Hepatocyte (in vitro differentiated cells): ENCODE measurements at regions not wholly inside any gene's neighbourhood (a gene's known extent, or its start where the extent isn't known, plus 50 kb on each side); places are given as distances from the start of the nearest gene placed in this dataset.

Experiments
- DNase-seq: peaks from one replicate; pipeline ENCODE4 v3.0.0-alpha.2; 2016; ENCODE audit warnings: low spot score
- H2AFZ ChIP-seq: fragments of 200-600 bp; sonication (generic); 2 replicates; pipeline ENCODE4 v1.6.0; 2016; ENCODE audit warnings: antibody characterized with exemption, mild to moderate bottlenecking
- H3K27ac ChIP-seq: fragments of 200-600 bp; sonication (generic); 2 replicates; pipeline ENCODE4 v1.5.1; 2016; ENCODE audit warnings: mild to moderate bottlenecking
- H3K27me3 ChIP-seq: fragments of 200-600 bp; sonication (generic); 2 replicates; pipeline ENCODE4 v1.6.1; 2016
- H3K36me3 ChIP-seq: fragments of 200-600 bp; sonication (generic); replicated peaks from 2 replicates; pipeline ENCODE4 v1.5.1; 2016; ENCODE audit warnings: low read depth; ENCODE audit not compliant: insufficient read depth
- H3K4me1 ChIP-seq: fragments of 200-600 bp; sonication (generic); 2 replicates; pipeline ENCODE4 v1.5.1; 2016; ENCODE audit warnings: mild to moderate bottlenecking, moderate library complexity; ENCODE audit not compliant: insufficient read depth
- H3K4me2 ChIP-seq: fragments of 200-600 bp; sonication (generic); 2 replicates; pipeline ENCODE4 v1.6.0; 2016
- H3K4me3 ChIP-seq: fragments of 200-600 bp; sonication (generic); 2 replicates; pipeline ENCODE4 v1.5.1; 2016; ENCODE audit warnings: mild to moderate bottlenecking
- H3K79me2 ChIP-seq: fragments of 200-600 bp; sonication (generic); 2 replicates; pipeline ENCODE4 v1.6.0; 2017; ENCODE audit warnings: mild to moderate bottlenecking
- H3K9me2 ChIP-seq: fragments of 200-600 bp; sonication (generic); replicated peaks from 2 replicates; pipeline ENCODE4 v1.6.0; 2017; ENCODE audit warnings: mild to moderate bottlenecking; ENCODE audit not compliant: insufficient read depth
- H3K9me3 ChIP-seq: fragments of 200-600 bp; sonication (generic); 2 replicates; pipeline ENCODE4 v1.5.1; 2016; ENCODE audit warnings: low read depth, mild to moderate bottlenecking
- H4K20me1 ChIP-seq: fragments of 200-600 bp; sonication (generic); 2 replicates; pipeline ENCODE4 v1.6.0; 2016; ENCODE audit warnings: mild to moderate bottlenecking; ENCODE audit not compliant: insufficient read depth, poor library complexity, severe bottlenecking
- EZH2 ChIP-seq: fragments of 200-600 bp; sonication (generic); IDR thresholded peaks from 2 replicates; pipeline ENCODE4 v1.6.1; 2016; ENCODE audit warnings: antibody characterized with exemption, mild to moderate bottlenecking, borderline replicate concordance
- EZH2phosphoT487 ChIP-seq: fragments of 200-600 bp; sonication (generic); IDR thresholded peaks from one replicate; pipeline ENCODE4 v1.6.1; 2018; ENCODE audit warnings: antibody characterized with exemption, mild to moderate bottlenecking, low read depth, moderate library complexity; ENCODE audit not compliant: unreplicated experiment, severe bottlenecking
- WGBS: methylation state at CpG from one replicate; pipeline ENCODE4 v1.1.6; 2016; ENCODE audit warnings: low lambda C conversion rate; ENCODE audit errors: missing lambda C conversion rate; 5-methylcytosine and 5-hydroxymethylcytosine counted together
- TF ChIP-seq, protein P1 (sequence below): fragments of 200-600 bp; sonication (generic); IDR thresholded peaks from 2 replicates; pipeline ENCODE4 v1.5.1; 2016; ENCODE audit warnings: antibody characterized with exemption, mild to moderate bottlenecking; ENCODE audit not compliant: poor library complexity

DNA sequence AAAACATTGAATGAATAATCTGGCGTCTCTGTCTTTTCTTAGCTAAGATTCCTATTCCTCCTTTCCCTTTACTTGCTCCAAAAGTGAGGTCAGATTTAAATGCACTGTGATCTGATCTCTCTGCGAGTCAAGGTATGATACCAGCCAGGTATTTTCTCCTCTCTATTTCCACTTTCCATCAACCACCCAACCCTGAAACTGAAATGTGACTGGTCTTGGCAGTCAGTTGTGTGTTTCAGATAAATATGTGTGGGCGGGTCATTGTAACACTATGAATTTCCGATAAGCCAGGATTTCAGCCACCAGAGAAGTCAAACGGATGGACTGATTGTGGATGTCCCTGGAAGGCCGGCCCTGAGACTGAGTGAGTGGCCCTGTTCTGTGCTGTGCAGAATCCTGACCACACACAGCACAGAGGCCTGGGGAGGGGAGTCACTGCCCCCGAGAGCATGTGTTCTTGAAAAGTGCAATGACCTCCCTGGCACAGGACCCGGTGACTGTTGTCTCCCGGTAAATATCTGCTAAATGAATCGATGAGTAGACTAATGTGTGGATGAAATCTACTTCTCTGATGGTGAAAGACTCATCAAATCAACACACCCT is 612.5 kb upstream of the TMEM132C start:
- H3K27me3 ChIP-seq: no peaks in the 10 kb centered on the region
- peaks cover 14% of the 10 kb centered on the region for H3K4me1 ChIP-seq
- H3K9me2 ChIP-seq: no peaks in the 10 kb centered on the region
- no peak for TF ChIP-seq EZH2
- TF ChIP-seq, protein P1, sequence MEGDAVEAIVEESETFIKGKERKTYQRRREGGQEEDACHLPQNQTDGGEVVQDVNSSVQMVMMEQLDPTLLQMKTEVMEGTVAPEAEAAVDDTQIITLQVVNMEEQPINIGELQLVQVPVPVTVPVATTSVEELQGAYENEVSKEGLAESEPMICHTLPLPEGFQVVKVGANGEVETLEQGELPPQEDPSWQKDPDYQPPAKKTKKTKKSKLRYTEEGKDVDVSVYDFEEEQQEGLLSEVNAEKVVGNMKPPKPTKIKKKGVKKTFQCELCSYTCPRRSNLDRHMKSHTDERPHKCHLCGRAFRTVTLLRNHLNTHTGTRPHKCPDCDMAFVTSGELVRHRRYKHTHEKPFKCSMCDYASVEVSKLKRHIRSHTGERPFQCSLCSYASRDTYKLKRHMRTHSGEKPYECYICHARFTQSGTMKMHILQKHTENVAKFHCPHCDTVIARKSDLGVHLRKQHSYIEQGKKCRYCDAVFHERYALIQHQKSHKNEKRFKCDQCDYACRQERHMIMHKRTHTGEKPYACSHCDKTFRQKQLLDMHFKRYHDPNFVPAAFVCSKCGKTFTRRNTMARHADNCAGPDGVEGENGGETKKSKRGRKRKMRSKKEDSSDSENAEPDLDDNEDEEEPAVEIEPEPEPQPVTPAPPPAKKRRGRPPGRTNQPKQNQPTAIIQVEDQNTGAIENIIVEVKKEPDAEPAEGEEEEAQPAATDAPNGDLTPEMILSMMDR: no peak
- no peak for TF ChIP-seq EZH2phosphoT487
- no peak for DNase-seq
- H3K4me2 ChIP-seq: no peak overlapping the region
- no peaks in the 10 kb centered on the region for H4K20me1 ChIP-seq
- H3K9me3 ChIP-seq: no peaks in the 10 kb centered on the region
- H2AFZ ChIP-seq: no peak overlapping the region
- 91% methylated on average over 10 of the region's 10 CpGs for WGBS
- H3K4me3 ChIP-seq: no peak overlapping the region
- H3K36me3 ChIP-seq: no peaks in the 10 kb centered on the region
- no peaks in the 10 kb centered on the region for H3K79me2 ChIP-seq
- H3K27ac ChIP-seq: no peak overlapping the region

DNA sequence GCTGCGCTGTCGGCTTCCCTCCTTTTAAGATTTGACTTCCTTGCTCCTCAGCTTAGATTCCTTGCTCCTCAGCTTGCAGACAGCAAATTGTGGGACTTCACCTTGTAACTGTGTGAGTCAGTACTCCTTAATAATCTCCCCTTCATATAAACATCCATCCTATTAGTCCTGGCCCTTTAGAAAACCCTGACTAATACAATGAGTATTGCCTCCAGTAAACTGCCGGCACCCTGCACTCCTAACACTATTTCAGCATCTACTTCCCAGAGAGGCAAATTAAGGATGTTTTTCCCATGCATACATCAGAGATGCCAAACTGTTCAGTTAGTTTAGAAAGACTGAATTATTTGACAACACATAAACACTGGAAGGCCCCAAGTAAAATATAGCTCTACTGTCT is 611.3 kb upstream of the TMEM132C start:
- H3K4me2 ChIP-seq: no peak overlapping the region
- H3K4me1 ChIP-seq: peaks cover 14% of the 10 kb centered on the region
- no peak for TF ChIP-seq EZH2phosphoT487
- TF ChIP-seq EZH2: no peak
- TF ChIP-seq, protein P1: no peak
- no peak overlapping the region for H3K4me3 ChIP-seq
- H3K36me3 ChIP-seq: no peaks in the 10 kb centered on the region
- H3K27ac ChIP-seq: peak overlapping the region; percentile 69
- H4K20me1 ChIP-seq: no peaks in the 10 kb centered on the region
- 85% methylated on average over 3 of the region's 3 CpGs for WGBS
- no peaks in the 10 kb centered on the region for H3K9me3 ChIP-seq
- no peaks in the 10 kb centered on the region for H3K79me2 ChIP-seq
- H3K27me3 ChIP-seq: no peaks in the 10 kb centered on the region
- H3K9me2 ChIP-seq: no peaks in the 10 kb centered on the region
- DNase-seq: no peak
- H2AFZ ChIP-seq: no peak overlapping the region

- DNase-seq: no peak
- Histone ChIP-seq H4K20me1 (no peaks in the 10 kb centered on the region), H3K27me3 (no peaks in the 10 kb centered on the region), H3K36me3 (no peaks in the 10 kb centered on the region), H3K27ac (peak overlapping the region; percentile 69), H3K4me2 (no peak overlapping the region), H3K4me3 (no peak overlapping the region), H3K4me1 (peaks cover 10% of the 10 kb centered on the region), H2AFZ (no peak overlapping the region), H3K79me2 (no peaks in the 10 kb centered on the region), H3K9me2 (no peaks in the 10 kb centered on the region), H3K9me3 (no peaks in the 10 kb centered on the region)
- TF ChIP-seq EZH2 (no peak), EZH2phosphoT487 (no peak)
- TF ChIP-seq, protein P1: no peak
- WGBS: 45% methylated on average over 3 of the region's 3 CpGs
Observed at GRCh38 chr12:127656266-127656665, 610.7 kb upstream of the TMEM132C start.

- Histone ChIP-seq H3K9me3 (no peaks in the 10 kb centered on the region), H3K9me2 (no peaks in the 10 kb centered on the region), H3K4me3 (no peak overlapping the region), H3K4me1 (peaks cover 9% of the 10 kb centered on the region), H3K79me2 (no peaks in the 10 kb centered on the region), H3K36me3 (no peaks in the 10 kb centered on the region), H2AFZ (no peak overlapping the region), H4K20me1 (no peaks in the 10 kb centered on the region), H3K27me3 (no peaks in the 10 kb centered on the region), H3K4me2 (no peak overlapping the region), H3K27ac (peak overlapping the region; percentile 51)
- DNase-seq: no peak
- TF ChIP-seq, protein P1: no peak
- TF ChIP-seq EZH2 (no peak), EZH2phosphoT487 (no peak)
Observed at GRCh38 chr12:127657036-127657435, 609.9 kb upstream of the TMEM132C start.
